ENCODE measurements at regions not wholly inside any gene's neighbourhood (a gene's known extent, or its start where the extent isn't known, plus 50 kb on each side); places are given as distances from the start of the nearest gene placed in this dataset.
"Not testable (repeated sequence)": the region's sequence is repeated elsewhere in the genome, so short reads cannot be mapped to it uniquely, and the experiment has no call there.

DNA sequence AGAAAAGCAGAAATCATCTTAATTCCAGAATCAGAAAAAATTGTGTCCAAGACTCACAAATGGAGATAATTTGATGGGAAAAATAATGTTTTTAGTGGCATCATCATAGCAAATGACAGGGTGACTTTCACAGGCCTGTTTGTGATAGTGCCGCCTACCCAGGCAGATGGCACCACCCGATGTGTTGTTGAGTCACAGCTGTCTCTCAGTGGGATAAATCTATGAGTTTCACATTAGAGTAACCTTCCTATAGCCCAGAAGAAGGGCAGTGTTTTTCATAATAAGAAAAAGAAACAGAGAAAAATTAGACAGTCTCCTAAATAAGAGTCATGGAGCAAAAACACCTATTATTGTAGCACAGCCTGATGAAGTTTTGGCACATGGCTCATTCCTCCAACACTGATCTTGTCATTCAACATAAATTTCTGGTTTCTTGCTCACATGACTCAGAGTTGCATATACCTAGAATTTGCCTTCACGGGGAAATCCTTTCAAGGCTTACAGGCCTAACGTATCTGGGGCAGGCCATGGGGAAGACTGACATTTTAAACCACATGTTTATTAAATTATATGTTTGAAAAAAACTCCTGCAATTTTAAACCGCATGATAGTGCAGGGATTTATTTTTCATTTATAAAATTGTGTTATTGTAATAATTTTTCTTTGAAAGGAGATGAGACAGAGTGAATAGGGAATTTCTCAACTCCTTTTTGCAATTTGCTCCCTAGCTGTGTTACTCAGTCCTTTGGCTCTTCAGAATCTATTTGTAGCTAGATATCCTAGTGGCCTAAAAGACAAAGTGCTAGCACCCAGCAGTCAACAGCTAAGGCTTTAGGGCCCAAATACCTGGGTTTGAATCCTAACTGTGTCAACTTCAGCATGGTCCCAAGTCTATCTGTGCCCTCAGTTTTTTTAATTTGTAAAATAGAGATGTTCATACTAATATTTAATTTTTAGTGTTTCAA, 393.7 kb downstream of the NDFIP2 start:
- DNase-seq (ENCODE audit: low spot score): peak; percentile 70

DNA sequence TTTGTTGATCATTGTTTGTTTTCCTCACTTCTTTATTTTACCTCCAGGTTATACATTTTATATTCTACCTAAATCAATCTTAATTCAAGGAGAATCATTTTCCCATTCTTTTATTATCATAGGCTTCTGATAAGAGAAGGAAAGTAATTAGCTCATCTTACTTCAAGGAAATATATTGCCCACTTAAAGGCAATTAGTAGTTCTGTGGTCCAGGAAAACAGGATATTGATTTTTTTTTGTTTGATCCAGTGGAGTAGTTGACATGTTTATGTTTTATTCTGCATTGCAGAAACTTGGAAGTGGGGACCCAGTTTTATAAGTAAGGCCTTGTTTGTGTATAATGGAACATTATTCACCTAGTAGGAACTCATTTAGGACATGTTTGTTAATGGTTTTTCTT, 390.6 kb downstream of the NDFIP2 start:
- DNase-seq (ENCODE audit: low spot score): no peak

DNA sequence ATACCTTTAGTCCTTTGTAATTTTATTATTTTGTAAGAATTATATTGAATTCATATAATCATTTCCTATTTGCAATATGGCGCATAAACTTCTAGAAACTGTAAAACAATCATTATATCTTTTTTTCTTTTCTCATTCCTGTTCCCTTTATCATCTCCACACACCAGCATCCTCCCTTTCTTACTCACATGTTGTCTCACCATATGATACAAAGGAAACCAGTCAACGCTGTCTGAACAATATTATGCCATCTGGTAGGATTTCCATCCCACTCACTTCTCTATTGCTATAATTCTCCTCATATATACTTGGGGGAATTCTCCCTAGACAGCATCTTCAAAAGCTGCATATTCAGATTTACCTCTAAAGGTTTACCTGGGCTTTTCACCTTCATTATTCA, 389.8 kb downstream of the NDFIP2 start:
- DNase-seq (ENCODE audit: low spot score): peak; percentile 57

DNA sequence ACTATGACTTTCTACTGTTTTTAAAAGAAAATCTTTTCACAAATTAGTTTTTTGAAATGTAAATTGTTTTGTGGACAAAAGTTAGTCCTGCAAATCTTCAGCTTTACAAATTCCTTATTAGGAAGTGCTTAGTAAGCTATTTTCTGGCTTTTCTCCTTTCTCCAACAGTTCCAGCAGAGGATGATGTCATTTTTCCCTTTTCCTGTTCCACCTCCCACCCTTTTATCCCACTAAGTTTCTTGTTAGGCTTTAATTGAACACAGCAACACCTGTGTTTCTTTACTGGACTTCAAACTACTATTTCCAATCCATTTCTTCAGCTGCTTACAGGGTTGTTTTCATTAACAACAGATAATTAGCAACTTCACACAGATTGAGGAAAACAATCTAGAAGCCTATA, 389.2 kb downstream of the NDFIP2 start:
- DNase-seq (ENCODE audit: low spot score): peak; percentile 50

DNA sequence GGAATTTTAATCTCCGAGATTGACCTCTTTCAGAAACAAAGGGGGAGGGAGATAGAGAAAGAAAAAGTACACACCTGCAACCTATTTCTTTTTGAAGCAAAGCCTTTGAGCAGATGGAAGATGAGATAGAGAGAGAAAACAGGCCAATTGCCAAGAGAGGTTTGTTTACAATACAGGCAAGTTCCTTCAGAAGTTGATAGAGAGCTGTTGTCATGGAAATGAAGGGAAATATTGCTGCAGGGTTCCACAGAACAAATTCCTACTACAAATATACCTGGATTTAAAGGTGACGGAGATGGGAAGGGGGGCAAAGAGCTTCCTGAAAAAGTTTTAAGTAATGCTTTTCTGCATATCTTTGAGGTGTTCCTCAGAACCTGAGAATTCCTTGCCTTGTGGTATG, 388.4 kb downstream of the NDFIP2 start:
- peak; percentile 94 for DNase-seq (ENCODE audit: low spot score)

DNA sequence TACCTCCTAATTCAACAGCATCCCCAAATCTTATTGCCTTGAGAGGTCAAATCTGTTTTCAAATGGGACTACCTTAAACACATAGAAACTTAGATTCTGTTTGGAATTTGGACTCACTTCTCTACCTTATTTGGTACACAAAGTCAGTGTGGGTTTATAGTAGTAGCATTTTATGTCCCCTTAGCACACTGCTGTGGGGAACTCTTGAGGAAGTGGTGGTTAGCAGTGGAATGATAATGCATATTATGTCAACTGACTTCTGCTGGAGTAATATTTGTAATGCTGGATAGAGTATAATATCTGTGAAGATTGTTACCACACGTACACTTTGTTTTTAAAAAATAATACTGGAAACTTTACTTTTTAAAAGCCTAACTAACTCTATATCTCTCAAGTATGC, 386.3 kb downstream of the NDFIP2 start:
- no peak for DNase-seq (ENCODE audit: low spot score)

DNA sequence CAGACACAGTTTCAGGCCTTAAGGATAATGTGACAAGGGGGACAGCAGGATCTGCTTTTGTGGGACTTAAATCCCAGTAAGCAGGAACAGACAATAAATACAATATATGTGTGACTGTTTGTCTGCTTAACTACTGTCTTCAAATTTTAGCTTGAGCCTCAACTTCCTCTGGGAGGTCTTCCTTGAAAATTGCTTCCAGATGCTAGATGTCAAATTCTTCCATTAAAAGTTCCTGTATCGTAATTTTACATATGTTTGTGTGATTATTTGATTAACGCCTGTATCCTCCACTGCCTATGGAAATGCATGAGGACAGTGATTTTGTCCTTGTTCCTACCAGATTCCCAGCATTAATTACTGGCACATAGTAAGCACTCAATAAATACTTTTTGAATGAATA, 385.5 kb downstream of the NDFIP2 start:
- DNase-seq (ENCODE audit: low spot score): no peak

DNA sequence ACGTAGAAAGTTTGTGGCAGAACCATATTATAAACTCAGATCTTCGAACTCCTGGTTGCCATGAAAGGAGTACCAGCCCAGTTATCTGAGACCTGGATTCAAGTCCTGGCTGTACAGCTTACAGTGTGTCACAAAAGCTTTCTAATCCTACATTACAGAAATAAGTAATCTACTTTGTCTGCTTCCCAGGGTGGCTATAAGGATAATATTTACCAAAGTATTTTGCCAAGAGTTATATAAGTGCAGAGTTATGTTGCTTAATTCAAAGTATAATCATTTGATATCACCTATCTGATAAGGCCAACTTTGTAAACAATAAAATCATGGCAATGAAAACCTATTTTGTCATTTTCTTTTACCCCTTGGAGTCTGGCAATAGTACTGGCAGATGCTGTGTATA, 381.6 kb downstream of the NDFIP2 start:
- no peak for DNase-seq (ENCODE audit: low spot score)

DNA sequence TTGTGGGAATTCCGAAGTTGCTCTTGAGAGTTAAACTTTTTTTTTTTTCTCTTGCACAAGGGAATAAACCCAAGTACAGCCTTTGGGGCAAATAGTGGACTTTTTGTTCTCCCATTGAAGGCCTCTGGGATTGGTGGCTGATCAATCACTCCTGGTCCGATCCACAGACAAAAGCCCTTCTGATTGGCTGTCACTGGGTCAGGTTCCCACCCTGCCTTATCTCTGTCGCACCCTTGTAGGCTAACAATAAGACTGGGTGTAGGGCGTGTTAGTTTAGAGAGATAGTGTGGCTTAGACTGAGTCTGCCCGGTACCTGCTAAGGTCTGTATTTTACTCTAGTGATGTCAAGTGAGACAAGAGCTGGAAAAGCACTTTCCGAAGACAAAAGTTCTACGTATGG, 380.8 kb downstream of the NDFIP2 start:
- DNase-seq (ENCODE audit: low spot score): no peak

DNA sequence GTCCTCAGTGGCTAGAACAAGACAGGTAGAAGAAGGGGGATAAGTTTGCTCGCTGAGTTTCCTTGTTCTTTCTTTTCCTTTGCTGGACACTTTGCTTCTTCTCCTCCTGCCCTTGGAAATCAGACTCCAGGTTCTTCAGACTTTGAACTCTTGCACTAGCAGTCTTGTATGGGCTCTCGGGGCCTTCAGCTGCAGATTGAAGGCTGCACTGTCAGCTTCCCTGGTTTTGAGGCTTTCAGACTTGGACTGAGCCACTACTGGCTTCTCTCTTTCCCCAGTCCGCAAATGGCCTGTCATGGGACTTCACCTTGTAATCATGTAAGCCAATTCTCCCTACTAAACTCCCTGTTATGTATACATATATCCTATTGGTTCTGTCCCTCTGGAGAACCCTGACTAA, 379.8 kb downstream of the NDFIP2 start:
- DNase-seq (ENCODE audit: low spot score): no peak

DNA sequence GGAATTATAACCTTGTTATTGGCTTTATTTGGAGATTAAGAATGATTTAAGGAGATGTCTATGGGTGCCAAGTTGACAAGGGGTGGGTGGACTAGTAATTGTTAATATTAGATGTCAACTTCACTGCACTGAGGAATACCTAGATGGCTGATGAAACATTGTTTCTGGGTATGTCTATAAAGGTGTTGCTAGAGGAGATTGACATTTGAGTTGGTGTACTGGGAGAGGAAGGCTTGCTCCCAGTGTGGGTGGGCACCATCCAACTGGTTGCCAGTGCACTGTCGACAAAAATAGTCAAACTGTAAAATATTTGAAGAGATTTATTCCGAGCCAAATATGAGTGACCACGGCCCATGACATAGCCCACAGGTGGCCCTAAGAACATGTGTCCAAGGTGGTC, 378.8 kb downstream of the NDFIP2 start:
- no peak for DNase-seq (ENCODE audit: low spot score)

DNA sequence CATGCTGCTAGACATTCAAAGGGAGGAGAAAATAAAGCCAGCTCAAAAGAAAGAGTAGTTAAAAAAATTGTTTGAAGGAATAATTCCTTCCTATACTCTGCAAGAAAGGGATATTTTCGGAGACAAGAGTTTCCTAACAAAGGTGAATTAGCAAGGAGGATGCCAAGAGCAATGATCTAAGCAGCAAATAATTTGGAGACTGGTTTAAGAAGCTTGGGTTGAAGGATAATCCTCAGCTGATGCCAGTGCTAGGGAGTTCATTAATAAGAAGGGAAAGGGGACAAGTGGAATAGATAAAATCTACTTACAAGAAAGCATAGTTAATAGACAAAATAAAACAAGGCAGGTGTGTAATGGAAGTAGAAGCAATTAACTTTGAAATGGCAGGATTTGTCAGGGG, 372.3 kb downstream of the NDFIP2 start:
- no peak for DNase-seq (ENCODE audit: low spot score)

DNA sequence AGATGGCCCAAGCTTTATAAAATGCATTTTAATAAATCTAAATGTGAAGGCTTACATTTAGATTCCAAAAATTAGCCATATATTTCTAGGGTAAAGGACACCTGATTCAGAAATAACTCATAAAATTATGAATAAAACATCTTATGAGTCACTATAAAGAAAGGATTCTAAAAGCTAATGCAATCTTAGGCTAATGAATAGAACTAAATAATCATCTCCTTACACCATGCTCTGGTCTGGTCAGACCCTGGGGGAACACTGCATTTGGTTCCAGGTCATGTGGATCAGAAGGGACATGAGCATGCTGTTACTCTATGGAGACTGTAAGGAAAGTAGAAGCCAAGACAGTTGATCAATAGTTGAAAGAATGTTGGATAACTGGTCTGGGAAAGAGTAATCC, 370.4 kb downstream of the NDFIP2 start:
- DNase-seq (ENCODE audit: low spot score): no peak

DNA sequence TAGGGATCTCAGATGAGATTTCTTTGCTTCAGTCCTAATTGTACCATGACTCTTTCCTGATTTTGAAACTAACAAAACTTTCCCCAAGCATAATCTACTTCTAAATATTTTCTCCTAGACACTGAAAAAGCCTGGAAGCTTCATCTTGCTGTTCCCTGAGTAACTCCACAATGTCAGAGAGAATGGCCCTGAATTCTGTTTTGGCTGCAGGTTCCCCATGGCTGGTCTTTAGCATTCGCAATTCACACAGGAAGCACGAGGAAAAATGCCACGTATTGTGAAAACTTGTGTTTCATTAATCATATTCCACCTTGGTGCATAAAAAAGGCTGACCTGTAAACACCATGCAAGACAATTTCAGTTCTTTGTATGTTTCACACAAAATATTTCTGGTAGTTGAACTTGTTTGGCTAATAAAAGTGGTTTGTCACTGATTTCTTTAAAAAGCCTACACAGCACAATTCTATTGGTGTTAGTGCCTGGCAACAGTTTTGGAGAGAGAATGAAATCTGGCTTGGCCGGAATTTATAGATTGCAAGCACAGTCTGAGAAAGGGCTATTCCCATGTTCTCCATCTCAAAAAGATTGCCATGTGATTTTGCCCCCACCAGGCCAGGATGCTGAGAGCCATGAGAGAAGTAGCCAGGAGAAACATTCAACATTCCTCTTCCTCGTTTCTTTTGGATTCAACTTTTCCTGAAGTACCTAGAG, 367.1 kb downstream of the NDFIP2 start:
- DNase-seq (ENCODE audit: low spot score): no peak

DNA sequence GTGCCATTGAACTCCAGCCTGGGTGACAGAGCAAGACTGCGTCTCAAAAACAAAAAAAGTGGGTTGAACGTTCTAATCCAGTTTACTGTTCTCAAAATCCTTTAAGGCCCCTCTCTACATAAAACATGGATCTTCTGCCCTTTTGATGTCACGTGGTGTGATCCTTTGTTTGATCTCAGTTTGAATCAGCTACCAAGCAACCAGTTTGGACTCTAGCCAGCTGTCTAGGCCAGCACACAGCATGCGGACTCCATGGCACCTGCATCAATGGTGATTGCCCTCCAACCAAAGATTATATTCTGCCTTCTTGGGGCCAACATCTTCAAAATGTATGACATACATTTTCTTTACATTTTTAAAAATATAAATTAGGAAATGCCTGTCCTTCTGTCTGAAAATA, 365.4 kb downstream of the NDFIP2 start:
- no peak for DNase-seq (ENCODE audit: low spot score)

DNA sequence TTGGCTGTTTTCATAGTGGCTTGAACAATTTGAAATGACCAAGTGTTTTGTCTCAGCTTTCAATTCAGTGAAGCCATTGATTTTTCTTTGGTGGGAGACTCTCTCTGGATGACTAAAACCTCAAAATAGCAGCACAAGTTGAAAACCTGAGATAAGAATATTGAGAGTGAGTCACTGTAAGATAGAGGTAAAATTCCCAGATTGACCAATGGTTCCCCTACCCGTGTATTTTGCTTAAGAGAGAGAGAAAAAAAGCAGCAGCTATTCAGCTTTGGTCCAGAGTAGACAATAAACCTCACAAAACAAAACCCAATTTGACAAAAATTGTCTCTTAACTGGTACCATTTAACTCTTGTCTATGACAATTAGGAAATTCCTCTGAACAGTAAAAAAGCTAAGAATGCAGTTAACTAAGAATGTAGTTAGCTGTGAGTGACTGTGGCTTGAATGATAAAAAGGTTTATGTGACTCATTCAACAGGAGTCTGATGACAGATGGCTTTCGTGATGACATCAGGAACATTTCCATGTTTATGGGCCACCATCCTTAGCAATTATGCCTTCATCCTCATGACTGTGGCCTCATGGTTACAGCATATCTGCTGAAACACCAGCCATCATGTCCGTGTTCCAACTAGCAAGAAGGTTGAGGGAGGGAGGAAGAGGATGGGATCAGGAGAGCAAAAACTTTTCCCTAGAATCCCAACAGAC, 356.9 kb downstream of the NDFIP2 start:
- DNase-seq (ENCODE audit: low spot score): no peak

DNA sequence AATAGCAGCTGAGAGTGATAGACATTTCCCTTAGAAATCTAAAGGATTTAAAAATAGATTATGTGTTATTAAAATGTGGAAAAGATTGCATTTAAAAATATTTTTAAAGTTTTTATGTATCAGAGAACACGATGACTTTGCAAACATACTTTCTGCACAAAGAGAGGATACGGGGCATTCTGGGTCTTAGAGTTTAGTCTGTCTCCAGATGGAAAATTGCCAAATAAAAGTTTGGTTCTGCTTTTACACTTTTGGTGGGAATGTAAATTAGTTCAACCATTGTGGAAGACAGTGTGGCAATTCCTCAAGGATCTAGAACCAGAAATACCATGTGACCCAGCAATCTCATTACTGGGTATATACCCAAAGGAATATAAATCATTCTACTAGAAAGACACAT, 355.2 kb downstream of the NDFIP2 start:
- DNase-seq (ENCODE audit: low spot score): not testable (repeated sequence)

DNA sequence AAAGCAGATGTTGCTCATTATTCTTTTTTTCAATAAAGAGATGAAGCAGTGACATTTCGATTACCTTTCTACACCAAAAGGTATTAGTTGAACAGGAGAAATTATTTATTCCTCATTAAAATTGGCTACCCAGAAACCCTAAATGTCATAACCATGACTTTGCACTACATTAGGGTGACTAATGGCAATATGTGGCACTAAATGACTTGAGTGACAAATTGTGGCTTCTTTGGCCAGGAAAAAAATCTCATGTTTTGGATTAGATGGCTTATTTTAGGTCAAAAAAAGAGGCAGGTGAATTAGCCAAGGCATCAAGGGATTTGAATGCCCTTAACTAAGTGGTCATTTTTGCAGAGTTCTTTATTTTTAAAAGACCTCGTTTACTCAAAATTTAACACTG, 353.9 kb downstream of the NDFIP2 start:
- DNase-seq (ENCODE audit: low spot score): no peak

DNA sequence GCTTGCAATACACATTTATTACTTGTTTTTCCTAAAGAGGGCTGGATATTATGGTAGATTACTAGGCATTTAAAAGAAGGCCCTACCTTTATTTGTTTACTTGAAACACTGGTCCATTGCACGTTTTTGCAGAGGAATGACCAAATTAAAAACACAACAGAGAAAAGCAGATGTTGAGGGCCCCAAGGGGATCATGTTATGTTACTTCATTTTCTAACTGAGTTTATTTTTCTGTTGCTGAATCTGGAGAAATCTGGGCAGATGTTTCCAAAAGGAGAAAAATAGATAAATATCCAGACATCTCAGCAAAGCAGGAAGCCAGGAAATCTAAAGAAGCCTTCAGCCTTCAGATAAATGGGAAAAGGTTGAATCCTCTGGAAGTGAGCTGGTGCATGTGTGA, 353.0 kb downstream of the NDFIP2 start:
- DNase-seq (ENCODE audit: low spot score): no peak

DNA sequence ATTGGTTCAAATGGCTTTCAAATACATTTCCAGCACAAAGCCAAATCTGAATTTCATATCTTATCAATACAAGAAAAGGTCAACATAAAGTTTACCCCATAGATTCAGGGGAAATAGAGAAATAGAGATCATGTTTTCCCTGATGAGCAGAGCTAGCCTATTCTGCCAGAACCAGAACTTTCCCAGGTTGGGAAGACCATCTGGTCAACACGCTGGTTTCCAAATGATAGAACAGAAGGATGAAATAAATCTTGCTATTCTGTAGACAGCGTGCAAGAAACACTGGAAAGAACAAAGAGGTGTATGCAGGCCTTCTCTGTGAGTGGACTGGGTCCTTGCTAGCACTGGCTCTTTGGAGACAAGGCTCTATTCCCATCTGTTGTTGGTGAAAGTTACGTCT, 350.6 kb downstream of the NDFIP2 start:
- DNase-seq (ENCODE audit: low spot score): peak; percentile 73

DNA sequence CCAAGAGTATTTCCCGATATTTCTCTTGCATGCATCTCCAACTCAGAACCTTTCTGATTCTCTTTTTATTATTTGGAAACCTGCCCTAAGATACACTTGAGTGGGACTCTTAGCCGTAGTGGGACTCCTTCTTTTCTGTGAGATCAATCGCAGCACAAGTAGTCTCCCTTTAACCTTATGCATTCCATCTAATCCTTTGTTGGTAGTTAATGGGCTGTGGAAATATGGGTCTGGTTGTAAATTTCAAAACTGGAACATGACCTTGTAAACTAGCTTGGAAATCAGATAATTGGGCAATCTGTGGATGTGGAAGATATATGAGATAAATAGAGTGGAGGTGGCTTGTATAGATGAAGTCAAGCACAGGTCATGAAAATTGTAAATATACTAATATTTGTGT, 350.0 kb downstream of the NDFIP2 start:
- DNase-seq (ENCODE audit: low spot score): no peak

DNA sequence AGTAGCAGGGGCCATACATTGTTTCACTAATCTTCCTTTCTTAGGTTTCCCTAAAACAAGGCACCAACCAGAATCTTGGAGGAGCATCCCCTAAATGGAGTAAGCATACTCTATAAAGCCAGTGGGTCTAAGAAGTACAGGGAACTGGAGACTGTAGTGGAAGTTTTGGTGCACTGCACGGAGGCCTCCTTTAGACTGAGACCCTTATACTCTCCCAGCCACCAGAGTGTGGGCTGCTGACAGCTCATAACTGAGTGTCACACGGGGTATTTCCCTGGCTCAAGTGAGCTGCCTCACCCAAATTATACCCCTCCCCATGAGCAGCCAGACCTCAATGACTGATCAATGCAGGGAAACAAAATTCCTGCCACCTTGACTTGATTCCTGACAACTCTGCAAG, 349.5 kb downstream of the NDFIP2 start:
- no peak for DNase-seq (ENCODE audit: low spot score)

DNA sequence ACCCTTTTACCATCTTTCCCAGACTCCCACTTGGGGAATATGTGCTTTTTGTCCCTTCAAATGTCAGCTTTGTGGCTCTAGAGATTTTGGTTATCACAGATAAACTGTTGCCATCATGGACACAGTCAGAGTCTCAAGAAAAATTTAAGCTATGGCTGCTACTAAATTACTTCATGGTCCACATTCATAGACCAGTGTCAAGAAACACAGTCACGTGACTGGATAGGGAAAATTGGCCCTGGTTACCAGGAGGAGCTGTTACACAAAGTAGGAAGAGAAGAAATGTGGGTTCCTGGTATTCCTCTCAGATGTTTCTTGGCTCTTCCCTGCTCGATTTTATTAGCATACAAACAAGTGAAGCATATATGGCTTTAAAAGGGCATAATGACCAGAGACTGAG, 348.9 kb downstream of the NDFIP2 start:
- DNase-seq (ENCODE audit: low spot score): no peak

All from cerebellar cortex (tissue), 1 donor.